Neural progenitor cell (in vitro differentiated cells): ENCODE measurements at regions not wholly inside any gene's neighbourhood (a gene's known extent, or its start where the extent isn't known, plus 50 kb on each side); places are given as distances from the start of the nearest gene placed in this dataset.

Experiments
- DNase-seq: peaks from one replicate; pipeline ENCODE4 v3.0.0-alpha.2; 2016; ENCODE audit warnings: low spot score
- H2AFZ ChIP-seq: fragments of 200-600 bp; sonication (generic); replicated peaks from 2 replicates; pipeline ENCODE4 v1.6.1; 2016; ENCODE audit warnings: antibody characterized with exemption
- H3F3A ChIP-seq: fragments of 200-600 bp; sonication (generic); 2 replicates; pipeline ENCODE4 v1.6.1; 2016; ENCODE audit warnings: antibody characterized with exemption, low read depth
- H3K27ac ChIP-seq: fragments of 200-600 bp; sonication (generic); 2 replicates; pipeline ENCODE4 v1.5.1; 2016; ENCODE audit warnings: mild to moderate bottlenecking
- H3K27me3 ChIP-seq: fragments of 200-600 bp; sonication (generic); 2 replicates; pipeline ENCODE4 v1.6.1; 2016; ENCODE audit warnings: mild to moderate bottlenecking, moderate library complexity
- H3K36me3 ChIP-seq: fragments of 200-600 bp; sonication (generic); 2 replicates; pipeline ENCODE4 v1.5.1; 2016
- H3K4me1 ChIP-seq: fragments of 200-600 bp; sonication (generic); 2 replicates; pipeline ENCODE4 v1.6.1; 2016; ENCODE audit warnings: mixed run types
- H3K4me2 ChIP-seq: fragments of 200-600 bp; sonication (generic); 2 replicates; pipeline ENCODE4 v1.6.1; 2016
- H3K4me3 ChIP-seq: fragments of 200-600 bp; sonication (generic); 2 replicates; pipeline ENCODE4 v1.5.1; 2016
- H3K79me2 ChIP-seq: fragments of 200-600 bp; sonication (generic); 2 replicates; pipeline ENCODE4 v1.6.1; 2016; ENCODE audit warnings: low read depth
- H3K9ac ChIP-seq: fragments of 200-600 bp; sonication (generic); 2 replicates; pipeline ENCODE4 v1.6.1; 2016
- H3K9me3 ChIP-seq: fragments of 200-600 bp; sonication (generic); 2 replicates; pipeline ENCODE4 v1.5.1; 2016; ENCODE audit warnings: low read depth
- H4K20me1 ChIP-seq: fragments of 200-600 bp; sonication (generic); 2 replicates; pipeline ENCODE4 v1.6.1; 2016; ENCODE audit warnings: low read depth
- H3K27ac Mint-ChIP-seq: 3 replicates; pipeline ENCODE4 v1.8.0; 2021; ENCODE audit warnings: mixed read lengths
- H3K27me3 Mint-ChIP-seq: 2 replicates; pipeline ENCODE4 v1.8.0; 2022; ENCODE audit warnings: low read depth, mild to moderate bottlenecking, inconsistent platforms, moderate library complexity, mixed read lengths; ENCODE audit not compliant: insufficient read depth
- H3K36me3 Mint-ChIP-seq: 3 replicates; pipeline ENCODE4 v1.8.0; 2021; ENCODE audit warnings: mixed read lengths
- H3K4me1 Mint-ChIP-seq: 3 replicates; pipeline ENCODE4 v1.8.0; 2021; ENCODE audit warnings: mixed read lengths
- H3K4me3 Mint-ChIP-seq: 3 replicates; pipeline ENCODE4 v1.8.0; 2021; ENCODE audit warnings: mild to moderate bottlenecking, moderate library complexity, mixed read lengths
- H3K9me3 Mint-ChIP-seq: 3 replicates; pipeline ENCODE4 v1.8.0; 2020; ENCODE audit warnings: mixed read lengths
- CTCF ChIP-seq: fragments of 200-600 bp; sonication (generic); IDR thresholded peaks from 2 replicates; pipeline ENCODE4 v1.5.1; 2017; ENCODE audit warnings: antibody characterized with exemption, mild to moderate bottlenecking
- EZH2 ChIP-seq: fragments of 200-600 bp; sonication (generic); IDR thresholded peaks from 2 replicates; pipeline ENCODE4 v1.6.1; 2017; ENCODE audit warnings: antibody characterized with exemption, mild to moderate bottlenecking, moderate library complexity
- EZH2phosphoT487 ChIP-seq: fragments of 200-600 bp; sonication (generic); IDR thresholded peaks from 2 replicates; pipeline ENCODE4 v1.6.1; 2017; ENCODE audit warnings: antibody characterized with exemption

GRCh38 chr11:16603245-16603644 lies 135.2 kb upstream of the C11orf58 start:
- Histone ChIP-seq H3K9me3 (no peaks in the 10 kb centered on the region), H3K4me2 (peak overlapping the region; percentile 99), H3K27ac (no peak overlapping the region), H4K20me1 (no peaks in the 10 kb centered on the region), H3K79me2 (no peaks in the 10 kb centered on the region), H3F3A (peaks cover 43% of the 10 kb centered on the region), H3K27me3 (peaks cover 100% of the 10 kb centered on the region), H3K36me3 (no peaks in the 10 kb centered on the region), H2AFZ (no peak overlapping the region), H3K9ac (no peak overlapping the region), H3K4me3 (no peak overlapping the region), H3K4me1 (peaks cover 15% of the 10 kb centered on the region)
- peaks cover 32% of the 10 kb centered on the region for H3K4me1 Mint-ChIP-seq
- TF ChIP-seq EZH2 (no peak), CTCF (peak; percentile 21), EZH2phosphoT487 (no peak)
- H3K27me3 Mint-ChIP-seq: no peaks in the 10 kb centered on the region
- H3K36me3 Mint-ChIP-seq: peaks cover 4% of the 10 kb centered on the region
- H3K9me3 Mint-ChIP-seq: no peaks in the 10 kb centered on the region
- peak overlapping the region; percentile 48 for H3K27ac Mint-ChIP-seq
- peak overlapping the region; percentile 92 for H3K4me3 Mint-ChIP-seq
- DNase-seq: peak; percentile 24

GRCh38 chr11:16598906-16599305 lies 139.5 kb upstream of the C11orf58 start:
- no peaks in the 10 kb centered on the region for H3K27me3 Mint-ChIP-seq
- no peak for DNase-seq
- Histone ChIP-seq H3K4me2 (no peak overlapping the region), H3K27ac (no peak overlapping the region), H3K9ac (no peak overlapping the region), H4K20me1 (no peaks in the 10 kb centered on the region), H3K79me2 (no peaks in the 10 kb centered on the region), H2AFZ (no peak overlapping the region), H3K36me3 (no peaks in the 10 kb centered on the region), H3F3A (peaks cover 2% of the 10 kb centered on the region), H3K4me3 (no peak overlapping the region), H3K27me3 (peaks cover 89% of the 10 kb centered on the region), H3K9me3 (no peaks in the 10 kb centered on the region), H3K4me1 (peaks cover 6% of the 10 kb centered on the region)
- no peak overlapping the region for H3K27ac Mint-ChIP-seq
- H3K4me1 Mint-ChIP-seq: peaks cover 32% of the 10 kb centered on the region
- no peak overlapping the region for H3K4me3 Mint-ChIP-seq
- no peak for TF ChIP-seq EZH2phosphoT487
- TF ChIP-seq CTCF: no peak
- no peak for TF ChIP-seq EZH2
- peaks cover 5% of the 10 kb centered on the region for H3K36me3 Mint-ChIP-seq
- no peaks in the 10 kb centered on the region for H3K9me3 Mint-ChIP-seq

- Mint-ChIP-seq H3K36me3 (peaks cover 5% of the 10 kb centered on the region), H3K9me3 (no peaks in the 10 kb centered on the region), H3K27me3 (no peaks in the 10 kb centered on the region), H3K27ac (no peak overlapping the region), H3K4me1 (peaks cover 24% of the 10 kb centered on the region), H3K4me3 (no peak overlapping the region)
- H2AFZ ChIP-seq: no peak overlapping the region
- no peak overlapping the region for H3K4me3 ChIP-seq
- H3K4me2 ChIP-seq: no peak overlapping the region
- H3K4me1 ChIP-seq: no peaks in the 10 kb centered on the region
- TF ChIP-seq EZH2 (no peak), CTCF (no peak), EZH2phosphoT487 (no peak)
- no peaks in the 10 kb centered on the region for H3K79me2 ChIP-seq
- no peak overlapping the region for H3K27ac ChIP-seq
- H3K27me3 ChIP-seq: peaks cover 80% of the 10 kb centered on the region
- no peak for DNase-seq
- no peaks in the 10 kb centered on the region for H4K20me1 ChIP-seq
- H3K9me3 ChIP-seq: no peaks in the 10 kb centered on the region
- no peaks in the 10 kb centered on the region for H3F3A ChIP-seq
- H3K36me3 ChIP-seq: no peaks in the 10 kb centered on the region
- H3K9ac ChIP-seq: no peak overlapping the region
Measured at GRCh38 chr11:16598032-16598431, 140.4 kb upstream of the C11orf58 start.

GRCh38 chr11:16596231-16596630 lies 142.2 kb upstream of the C11orf58 start:
- H3K4me3 ChIP-seq: no peak overlapping the region
- H2AFZ ChIP-seq: no peak overlapping the region
- peaks cover 74% of the 10 kb centered on the region for H3K27me3 ChIP-seq
- no peak overlapping the region for H3K27ac ChIP-seq
- H3K9me3 Mint-ChIP-seq: no peaks in the 10 kb centered on the region
- H3K27ac Mint-ChIP-seq: no peak overlapping the region
- H3K9ac ChIP-seq: no peak overlapping the region
- H3K4me1 ChIP-seq: no peaks in the 10 kb centered on the region
- H3K27me3 Mint-ChIP-seq: no peaks in the 10 kb centered on the region
- H3K4me2 ChIP-seq: no peak overlapping the region
- H3K36me3 ChIP-seq: no peaks in the 10 kb centered on the region
- no peaks in the 10 kb centered on the region for H4K20me1 ChIP-seq
- peaks cover 19% of the 10 kb centered on the region for H3K4me1 Mint-ChIP-seq
- TF ChIP-seq CTCF (no peak), EZH2 (no peak), EZH2phosphoT487 (no peak)
- peaks cover 2% of the 10 kb centered on the region for H3K36me3 Mint-ChIP-seq
- no peaks in the 10 kb centered on the region for H3K79me2 ChIP-seq
- H3K4me3 Mint-ChIP-seq: no peak overlapping the region
- H3F3A ChIP-seq: no peaks in the 10 kb centered on the region
- H3K9me3 ChIP-seq: no peaks in the 10 kb centered on the region
- no peak for DNase-seq
